Activated CD4-positive, alpha-beta T cell treated with anti-CD3 and anti-CD28 coated beads, Interleukin-2, amount 50 U/mL, for 4 hours (primary cell): ENCODE measurements at regions not wholly inside any gene's neighbourhood (a gene's known extent, or its start where the extent isn't known, plus 50 kb on each side); places are given as distances from the start of the nearest gene placed in this dataset.
"Not testable (repeated sequence)": the region's sequence is repeated elsewhere in the genome, so short reads cannot be mapped to it uniquely, and the experiment has no call there.

ENCODE experiments used
- DNase-seq, 2 experiments: peaks; one replicate each; pipeline ENCODE4 v3.0.0-alpha.2; 2020

DNA sequence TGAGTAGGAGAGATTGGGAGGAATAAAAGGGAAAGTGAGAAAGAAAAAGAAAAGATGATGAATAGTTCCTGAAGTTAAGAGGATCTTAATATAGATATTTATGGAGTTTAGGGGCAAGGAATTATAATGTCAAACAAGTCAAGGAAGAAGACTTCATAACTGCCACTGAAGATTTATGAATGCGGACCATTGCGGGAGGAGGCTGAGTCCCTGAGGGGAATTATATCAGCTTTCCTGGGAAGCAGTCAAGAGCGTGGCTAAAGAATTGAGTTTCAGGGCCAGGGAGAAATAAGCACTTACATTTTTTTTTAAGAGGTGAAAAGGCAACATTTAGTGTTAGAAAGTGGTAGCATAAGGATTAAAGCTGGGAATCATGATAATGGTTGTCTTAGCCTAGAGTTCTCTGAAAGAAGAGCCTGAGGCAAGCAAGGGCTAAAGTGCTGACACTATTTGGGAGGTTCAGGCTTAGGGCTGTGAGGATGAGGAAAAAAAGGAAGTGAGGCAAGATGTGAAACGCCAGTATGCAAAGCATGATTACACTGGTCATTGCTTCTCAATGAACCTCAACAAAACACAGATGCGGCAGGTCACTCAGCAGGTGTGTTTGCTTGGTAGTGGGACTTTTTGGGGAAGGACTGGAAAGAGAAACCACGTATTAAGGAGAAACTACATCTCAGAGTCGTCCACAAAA is 217.1 kb downstream of the SLC4A3 start:
- DNase-seq: no peak

DNA sequence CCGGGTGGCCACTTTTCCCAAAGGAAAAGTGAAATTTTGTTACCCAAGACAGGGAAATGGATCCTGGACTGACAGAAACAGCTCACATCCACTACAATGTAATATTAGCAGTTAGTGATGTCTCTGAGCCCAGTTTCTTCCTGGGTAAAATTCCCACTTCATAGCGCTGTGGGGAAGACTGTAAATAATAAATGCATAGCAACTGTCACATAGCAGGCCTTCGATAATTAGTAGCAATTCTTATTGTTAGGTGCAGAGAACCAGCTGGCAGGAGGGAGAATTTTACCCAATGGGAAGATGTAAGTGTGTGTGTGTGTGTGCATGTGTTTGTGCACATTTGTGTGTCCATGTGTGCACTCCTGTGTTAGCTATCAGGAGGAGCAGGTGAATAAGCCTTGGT is 221.5 kb downstream of the SLC4A3 start:
- no peak for DNase-seq

DNA sequence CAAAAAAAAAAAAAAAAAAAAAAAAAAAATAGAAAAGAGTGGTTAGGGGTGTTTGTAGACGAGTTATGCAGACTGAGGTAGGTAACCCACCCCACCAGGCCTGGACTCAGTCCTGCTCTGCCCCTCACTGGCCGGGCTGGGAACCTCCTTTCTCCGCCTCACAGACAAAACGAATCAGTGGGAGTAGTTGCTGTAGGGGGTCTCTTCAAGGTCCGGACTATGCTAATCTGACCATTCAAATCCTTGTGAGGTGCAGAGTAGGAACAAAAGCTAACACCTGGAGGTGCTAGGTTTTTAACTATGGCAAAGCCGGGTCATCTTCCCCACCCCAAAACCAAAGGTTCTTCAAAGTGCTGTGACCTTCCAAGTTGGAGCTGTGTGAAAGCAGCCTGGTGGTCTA is 223.7 kb downstream of the SLC4A3 start:
- no peak for DNase-seq

DNA sequence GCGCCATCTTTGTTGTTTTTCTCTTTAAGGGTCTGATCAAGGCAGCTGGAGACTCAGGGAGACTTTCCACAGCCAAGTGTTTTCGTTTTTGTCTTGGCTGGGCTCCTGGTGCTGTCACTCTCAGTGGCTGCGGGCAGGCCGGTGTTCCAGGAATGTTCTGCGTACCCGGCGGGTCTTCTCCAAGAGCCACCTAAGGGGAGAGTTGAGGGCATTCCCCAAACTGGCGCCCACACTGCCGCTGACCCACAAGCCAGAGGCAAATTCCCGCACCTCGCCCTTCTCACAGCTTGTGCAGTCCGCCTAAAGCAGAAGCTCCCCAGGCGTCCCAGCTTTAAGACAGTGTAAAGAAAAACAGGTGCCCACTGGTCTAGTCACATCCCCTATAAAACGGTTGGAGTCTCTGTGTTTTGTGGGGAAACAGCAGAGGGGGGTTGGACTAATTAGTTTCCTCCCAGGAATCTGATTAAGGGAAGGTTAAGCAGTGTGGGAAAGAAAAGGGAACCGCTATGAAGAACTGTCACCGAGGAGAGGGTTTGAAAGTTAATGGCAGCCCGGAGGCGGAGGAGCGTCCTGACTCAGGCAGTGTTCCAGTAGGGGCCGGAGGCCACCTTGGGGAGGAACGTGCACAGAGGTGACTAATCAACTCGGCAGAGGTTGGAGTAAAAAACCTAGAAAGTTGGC is 224.5 kb downstream of the SLC4A3 start:
- DNase-seq: no peak

DNA sequence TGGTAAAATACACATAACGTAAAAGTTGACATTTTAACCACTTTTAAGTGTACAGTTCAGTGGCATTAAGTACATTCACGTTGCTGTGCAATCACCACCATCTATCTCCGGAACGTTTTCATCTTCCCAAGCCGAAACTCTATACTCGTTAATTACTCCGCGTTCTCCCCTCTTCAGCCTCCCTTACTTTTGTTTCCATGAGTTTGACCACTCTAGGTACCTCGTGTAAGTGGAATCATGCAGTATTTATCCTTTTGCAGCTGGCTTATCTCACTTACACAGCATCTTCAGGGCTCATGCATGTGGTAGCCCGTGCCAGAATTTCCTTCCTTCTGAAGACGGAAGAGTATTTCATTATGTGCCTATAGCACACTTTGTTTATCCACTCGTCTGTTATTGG is 225.2 kb downstream of the SLC4A3 start:
- no peak for DNase-seq

DNA sequence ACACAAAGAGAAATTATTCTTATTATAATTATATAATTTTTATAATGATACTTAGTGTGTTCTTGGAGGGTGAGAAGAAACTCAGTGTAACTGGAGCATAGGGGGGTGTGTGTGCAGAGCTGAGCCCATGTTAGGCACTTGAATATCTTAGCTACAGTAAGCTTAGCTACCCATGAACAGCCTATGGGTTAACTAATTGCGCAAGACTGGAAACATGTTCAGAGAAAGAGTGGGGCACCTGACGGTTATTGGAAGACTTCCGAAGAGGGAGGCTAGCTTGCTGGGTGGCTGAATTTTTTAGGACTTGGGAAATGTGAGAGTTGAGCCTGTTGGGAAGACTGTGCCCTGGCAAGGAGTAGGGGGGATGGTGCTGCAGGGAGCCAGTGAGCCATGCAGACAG is 229.2 kb downstream of the SLC4A3 start:
- DNase-seq: no peak

DNA sequence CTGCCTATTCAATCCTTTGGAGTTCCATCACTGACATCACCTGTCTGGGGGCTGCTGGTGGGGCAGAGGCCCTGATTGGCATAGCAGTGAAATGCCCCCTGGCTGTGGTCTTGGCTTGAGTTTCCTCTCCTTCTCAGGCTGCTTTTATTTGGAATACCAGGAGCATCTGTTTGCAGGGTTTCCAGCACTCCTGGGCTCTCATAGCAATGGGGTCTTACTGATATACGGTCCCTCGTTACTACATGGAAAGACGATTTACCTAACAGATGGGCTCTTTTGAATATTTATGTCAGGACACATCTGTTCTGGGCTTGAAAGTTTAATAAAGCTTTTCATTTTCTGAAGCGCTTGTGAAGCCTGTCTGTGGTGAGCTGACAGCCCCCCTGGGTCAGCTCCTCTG is 230.3 kb downstream of the SLC4A3 start:
- DNase-seq: no peak

DNA sequence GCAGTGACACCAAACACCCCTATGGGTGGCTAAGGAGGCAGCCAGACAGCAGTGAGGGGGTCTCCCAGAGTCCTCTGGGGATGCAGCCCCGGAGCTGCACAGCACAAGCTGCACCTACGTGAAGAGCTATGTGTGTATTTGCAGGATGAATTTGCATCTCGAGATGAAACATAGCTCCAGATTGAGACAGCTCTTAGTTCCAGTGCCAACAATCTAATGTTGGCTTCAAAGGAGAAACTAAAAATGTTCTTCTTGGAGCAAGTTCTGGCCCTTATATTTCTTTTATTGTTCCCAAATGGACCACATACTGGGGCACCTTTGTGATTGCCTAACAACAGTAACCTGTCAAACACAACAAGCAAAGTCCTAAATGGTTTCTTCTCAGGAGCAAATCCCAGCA is 233.9 kb downstream of the SLC4A3 start:
- no peak for DNase-seq

DNA sequence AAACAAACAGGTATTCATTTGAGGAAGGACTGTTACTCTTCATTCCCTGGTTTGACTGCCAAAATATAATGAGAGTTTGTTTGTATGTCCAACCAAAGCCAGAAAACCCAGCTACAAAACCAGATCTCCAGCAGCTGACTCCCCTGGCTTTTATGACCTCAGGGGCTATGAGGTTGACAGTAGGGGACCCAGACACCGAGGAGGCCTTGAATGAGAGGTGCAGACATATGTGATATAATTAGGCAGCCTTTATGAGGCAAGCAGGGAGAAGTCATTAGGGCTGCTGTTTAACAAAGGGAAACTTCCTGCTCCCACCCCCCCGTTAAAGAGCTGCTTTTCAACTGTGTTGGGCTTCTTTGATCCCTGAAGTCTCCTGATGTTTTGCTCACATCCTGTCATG is 236.7 kb downstream of the SLC4A3 start:
- no peak for DNase-seq

DNA sequence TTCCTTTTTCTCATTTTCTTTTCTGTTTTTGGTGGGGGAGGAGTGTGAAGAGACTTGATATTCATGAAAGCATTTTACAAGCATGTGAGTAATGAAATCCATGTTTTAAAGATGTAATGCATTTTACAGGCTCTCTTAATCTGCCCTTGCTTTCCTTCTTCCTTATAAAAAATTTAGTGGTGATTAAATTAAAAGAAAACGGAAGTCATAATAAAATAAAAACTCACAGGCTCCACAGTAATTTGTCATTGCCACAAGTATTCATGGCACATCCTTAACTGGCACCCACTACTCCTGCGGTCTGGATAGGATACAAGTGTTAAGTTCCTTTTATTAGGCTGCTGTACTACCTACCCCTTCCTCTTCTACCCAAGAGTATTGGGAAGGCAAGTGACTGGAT is 241.2 kb downstream of the SLC4A3 start:
- DNase-seq: no peak

DNA sequence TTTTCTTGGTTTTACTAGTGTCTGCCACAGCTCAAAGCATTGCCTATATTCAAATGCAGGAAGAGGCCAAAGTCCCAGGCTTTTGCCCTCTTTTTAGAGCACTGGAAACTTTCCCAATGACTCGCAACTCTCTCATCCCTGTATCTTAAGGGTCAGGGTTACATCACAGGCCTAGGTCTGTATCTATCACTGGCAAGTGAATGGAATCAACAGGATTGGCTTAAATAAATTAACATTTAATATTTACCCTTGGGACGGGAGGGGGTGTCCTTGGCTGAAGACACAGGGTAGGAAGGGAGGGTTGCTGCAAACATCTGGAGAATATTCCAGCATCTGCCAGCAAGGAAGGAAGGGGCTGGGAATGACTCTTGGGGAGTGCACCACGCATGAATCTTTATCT is 242.6 kb downstream of the SLC4A3 start:
- DNase-seq: no peak

DNA sequence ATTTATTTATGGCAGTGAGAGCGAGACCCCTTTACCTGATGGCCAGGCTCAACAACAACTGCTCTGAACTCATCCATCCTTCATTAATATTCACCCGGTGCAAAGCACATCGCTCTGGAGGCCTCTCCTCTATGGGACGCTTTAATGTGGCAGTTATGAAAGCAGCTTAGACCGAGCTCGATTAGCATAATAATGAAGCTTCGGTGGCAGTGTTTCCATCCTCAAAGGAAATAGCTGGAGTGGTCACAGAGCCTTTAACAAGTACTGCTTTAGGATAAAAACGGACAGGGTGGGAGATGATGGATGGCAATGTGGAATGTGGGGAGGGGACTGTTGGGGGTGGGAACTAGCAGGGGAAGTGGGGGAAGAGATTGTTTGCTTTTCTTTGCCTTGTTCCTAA is 243.9 kb downstream of the SLC4A3 start:
- DNase-seq: no peak

DNA sequence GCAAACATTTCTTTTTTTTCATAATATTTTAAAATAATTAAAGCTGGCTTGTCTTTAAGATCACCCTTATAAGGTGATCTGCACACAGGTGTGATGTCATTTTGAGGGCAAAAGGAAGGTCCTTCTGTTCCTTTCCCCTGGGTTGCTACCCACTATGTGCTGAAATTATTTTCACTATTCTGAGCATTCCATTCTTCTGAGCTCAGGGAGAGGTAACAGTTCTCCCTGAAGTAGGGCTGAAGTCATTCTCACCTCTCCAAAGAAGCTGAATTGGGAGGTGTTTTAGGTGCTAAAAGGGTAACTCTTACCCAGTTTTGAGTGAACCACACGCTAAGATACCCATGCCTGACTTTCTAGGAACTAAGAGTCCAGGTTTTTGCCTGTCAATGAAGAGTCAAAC is 247.6 kb downstream of the SLC4A3 start:
- no peak for DNase-seq

DNA sequence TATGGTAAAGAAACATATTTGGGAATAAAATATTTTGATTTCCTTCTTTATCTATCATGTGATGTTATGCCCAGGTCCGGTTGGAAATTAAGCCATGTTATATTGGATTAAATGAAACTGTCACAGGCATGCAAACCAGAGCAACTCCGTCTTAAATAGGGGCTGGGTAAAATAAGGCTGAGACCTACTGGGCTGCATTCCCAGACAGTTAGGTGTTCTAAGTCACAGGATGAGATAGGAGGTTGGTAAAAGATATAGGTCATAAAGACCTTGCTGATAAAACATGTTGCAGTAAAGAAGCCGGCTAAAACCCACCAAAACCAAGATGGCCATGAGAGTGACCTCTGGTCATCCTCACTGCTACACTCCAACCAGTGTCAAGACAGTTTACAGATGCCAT is 248.6 kb downstream of the SLC4A3 start:
- DNase-seq: not testable (repeated sequence)

DNA sequence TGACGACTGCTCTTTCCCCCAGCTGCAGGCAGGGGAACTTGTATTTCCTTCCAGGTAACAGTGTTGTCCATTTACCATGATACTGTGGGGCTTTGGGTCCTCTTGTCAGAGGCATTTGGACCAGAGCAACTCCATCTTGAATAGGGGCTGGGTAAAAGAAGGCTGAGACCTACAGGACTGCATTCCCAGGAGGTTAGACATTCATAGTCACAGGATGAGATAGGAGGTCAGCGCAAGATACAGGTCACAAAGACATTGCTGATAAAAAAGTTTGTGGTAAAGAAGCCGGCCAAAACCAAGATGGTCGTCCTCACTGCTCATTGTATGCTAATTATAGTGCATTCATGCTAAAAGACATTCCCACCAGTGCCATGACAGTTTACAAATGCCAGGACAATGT is 249.5 kb downstream of the SLC4A3 start:
- DNase-seq: no peak

DNA sequence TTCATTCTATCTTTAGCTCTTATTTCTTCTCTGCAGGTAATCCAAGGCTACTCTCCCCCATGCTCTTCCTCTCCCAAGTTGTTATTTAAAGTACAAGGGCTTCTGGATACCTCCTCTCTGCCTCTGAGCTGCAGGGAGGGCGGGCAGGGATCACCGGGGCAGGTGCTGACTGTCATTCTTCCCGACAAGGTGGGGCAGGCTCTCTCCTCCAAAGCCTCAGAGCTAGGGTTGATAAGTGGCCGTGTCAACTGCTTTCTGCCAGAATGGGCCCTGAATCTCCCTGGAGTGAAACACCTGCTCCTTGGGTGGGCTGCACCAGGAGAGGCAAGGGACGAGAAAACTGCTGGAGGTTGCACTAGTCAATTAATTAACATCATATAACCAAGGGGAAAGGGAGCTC is 250.3 kb downstream of the SLC4A3 start:
- DNase-seq: no peak

DNA sequence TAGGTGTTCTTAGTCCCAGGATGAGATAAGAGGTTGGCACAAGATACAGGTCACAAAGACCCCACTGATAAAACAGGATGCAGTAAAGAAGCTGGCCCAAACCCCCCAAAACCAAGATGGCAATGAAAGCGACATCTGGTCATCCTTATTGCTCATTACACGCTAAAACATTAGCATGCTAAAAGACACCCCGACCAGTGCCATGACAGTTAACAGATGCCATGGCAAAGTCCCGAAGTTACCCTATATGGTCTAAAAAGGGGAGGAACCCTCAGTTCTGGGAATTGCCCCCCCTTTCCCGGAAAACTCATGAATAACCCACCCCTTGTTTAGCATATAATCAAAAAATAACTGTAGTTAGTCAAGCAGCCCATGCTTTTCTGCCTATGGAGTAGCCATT is 251.1 kb downstream of the SLC4A3 start:
- no peak for DNase-seq

DNA sequence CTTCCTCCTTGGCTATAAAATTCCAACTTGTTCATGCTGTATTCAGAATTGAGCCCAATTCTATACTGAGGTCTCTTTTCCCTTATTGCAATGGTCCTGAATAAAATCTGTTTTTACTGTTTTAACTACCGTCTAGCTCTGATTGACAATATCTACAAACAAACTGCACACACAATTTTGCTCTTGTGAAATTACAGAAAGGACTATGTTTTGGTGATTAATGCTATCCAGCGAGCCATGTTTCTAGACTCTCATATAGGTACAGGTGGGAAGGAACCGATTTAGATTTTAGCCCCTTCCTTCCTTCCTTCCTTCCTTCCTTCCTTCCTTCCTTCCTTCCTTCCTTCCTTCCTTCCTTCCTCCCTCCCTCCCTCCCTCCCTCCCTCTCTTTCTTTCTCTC is 254.4 kb downstream of the SLC4A3 start:
- no peak for DNase-seq

DNA sequence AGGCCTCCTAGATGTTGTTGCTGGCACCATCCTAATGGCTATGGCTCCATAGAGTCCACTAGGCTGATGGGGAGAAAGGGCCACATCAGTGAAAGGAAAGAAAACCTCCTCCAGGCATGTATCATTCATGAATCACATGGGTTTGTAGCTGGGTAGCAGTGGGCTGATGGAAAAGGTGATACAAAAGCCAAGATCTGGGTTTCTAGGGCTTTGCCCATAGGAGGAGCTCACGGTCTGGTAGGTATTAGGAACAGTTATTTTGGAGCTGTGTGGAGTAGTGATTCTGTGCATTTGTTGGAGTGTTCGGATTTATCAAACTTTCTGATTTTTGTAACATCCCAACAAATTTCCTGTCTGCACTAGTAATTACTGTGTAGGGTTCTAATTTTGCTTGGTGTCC is 259.2 kb downstream of the SLC4A3 start:
- DNase-seq: no peak

DNA sequence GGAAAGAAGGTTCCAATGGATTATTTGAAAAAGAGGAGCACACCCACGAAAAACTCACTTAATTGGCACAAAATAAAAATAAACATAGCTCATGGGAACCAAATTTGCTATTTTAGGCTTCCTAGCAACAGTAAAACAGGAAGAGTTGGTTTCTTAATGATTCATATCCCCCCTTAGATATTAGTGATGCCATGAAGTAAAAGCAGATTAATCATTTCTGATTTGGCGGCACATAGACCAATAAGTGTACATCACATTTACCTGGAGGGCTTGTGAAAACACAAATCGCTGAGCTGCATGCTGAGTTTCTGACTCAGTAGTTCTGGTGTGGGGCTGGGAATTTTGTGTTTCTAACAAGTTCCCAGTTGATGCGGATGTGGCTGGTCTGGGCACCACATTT is 260.4 kb downstream of the SLC4A3 start:
- DNase-seq: no peak

DNA sequence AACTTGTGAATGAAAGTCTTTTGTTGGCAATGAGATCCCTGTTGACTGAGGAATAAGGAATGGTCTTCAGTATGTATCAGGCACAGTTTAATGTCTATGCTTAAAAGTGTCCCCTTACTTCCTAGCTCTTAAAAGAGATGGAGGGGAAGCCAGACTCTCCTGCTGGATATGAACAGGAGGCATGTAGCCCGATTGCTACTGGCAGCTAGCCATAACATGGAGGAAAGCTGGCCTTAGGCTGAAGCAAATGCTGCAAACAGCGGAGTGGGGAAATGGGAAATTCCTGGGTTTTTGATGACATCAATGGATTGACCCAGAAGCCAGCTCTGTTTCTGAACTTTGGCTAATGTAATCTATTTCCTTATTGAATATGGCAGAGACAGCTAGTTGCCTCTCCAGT is 266.1 kb downstream of the SLC4A3 start:
- DNase-seq: no peak

DNA sequence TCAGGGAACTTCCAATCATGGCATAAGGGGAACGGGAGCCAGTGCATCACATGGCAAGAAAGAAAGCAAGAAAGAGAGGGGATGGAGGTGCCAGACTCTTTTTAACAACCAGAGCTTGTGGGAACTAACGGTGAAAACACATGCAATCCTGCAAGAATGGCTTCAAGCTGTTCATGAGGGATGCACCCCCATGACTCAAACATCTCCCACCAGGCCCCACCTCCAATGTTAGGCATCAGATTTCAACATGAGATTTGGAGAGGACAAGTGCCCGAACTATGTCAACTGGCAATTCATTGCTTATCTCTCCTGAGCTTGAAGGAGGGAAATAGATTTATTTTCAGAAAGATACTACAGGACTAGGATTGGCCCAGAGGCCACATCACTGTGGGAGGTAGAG is 270.0 kb downstream of the SLC4A3 start:
- no peak for DNase-seq

DNA sequence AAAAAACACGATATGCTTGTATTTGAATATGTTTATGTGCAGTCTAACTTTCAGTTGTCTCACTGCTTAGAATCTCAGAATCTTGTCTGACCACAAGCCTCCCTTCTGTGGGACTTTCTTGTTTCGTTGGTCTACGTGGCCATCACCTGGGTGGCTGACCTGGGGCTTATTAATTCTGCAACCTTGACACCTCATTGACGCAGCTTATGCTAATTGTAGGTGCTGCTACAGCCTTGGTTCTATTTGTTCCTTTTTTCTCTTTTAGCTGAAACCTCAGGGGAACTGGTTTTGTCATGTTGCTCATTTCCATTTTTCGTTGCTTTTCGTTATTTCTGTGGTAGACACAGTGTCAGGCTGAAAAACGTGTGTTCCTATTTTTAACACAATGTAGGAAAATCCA is 273.7 kb downstream of the SLC4A3 start:
- DNase-seq: no peak

DNA sequence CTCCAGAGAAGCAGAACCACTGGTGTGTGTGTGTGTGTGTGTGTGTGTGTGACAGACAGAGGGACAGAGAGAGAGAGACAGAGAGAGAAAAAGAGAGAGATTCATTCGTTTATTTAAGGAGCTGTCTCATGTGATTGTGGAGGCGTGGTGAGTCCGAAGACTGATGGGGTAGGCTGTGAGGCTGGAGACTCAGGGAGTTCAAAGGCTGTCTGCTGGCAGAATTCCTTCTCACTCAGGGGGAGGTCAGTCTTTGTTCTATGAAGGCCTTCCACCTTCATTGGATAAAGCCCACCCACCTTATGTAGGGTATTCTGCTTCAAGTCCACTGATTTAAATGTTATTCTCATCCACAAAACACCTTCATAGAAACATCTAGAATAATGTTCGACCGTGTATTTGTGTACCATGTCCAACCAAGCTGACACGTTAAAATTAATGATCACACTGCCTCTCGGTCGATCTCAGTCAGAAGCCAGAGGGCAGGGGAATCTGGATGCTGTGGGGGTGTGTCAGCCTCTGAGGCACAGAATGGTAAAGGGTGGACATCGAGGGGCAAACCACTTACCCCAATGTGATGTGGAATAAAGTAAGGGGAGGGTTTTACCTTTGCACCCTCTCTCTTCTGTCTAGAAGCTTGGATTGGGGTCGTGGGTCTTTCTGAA is 275.6 kb downstream of the SLC4A3 start:
- no peak for DNase-seq

DNA sequence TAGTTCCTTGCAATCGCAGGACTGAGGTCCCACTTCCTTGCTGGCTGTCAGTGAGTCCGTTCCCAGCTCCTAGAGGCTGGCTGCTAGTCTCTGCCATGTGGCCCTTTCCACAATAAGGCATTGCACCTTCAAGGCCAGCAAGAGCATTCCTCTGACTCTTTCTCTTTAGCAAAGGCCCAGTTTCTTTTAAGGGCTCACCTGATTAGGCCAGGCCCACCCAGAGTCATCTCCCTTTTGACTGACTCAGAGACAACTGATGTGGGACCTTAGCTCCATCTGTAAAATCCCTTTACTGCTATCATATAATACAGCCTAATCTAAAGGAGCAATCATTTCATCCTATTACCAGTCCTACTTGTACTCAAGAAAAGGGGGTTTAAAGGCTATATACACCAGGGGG is 278.2 kb downstream of the SLC4A3 start:
- no peak for DNase-seq
